K562 (cell line): ENCODE measurements at regions not wholly inside any gene's neighbourhood (a gene's known extent, or its start where the extent isn't known, plus 50 kb on each side); places are given as distances from the start of the nearest gene placed in this dataset.

Experiments used
- CEBPG ChIP-seq, 3 experiments: fragments of 200-800 bp in 1 of 3; sonication (Bioruptor generic) in 1 of 3; sonication (generic) in 1 of 3; formaldehyde crosslinking in 1 of 3; IDR thresholded peaks in 2 of 3; conservative IDR thresholded peaks in 1 of 3; 2 replicates each; pipeline versions ENCODE4 v1.6.1 to v1.8.0; 2016 to 2022; ENCODE audit warnings: missing compliant biosample characterization in 2 of 3, missing genetic modification characterization in 2 of 3, mild to moderate bottlenecking in 1 of 3, missing genetic modification reagents in 1 of 3
- EZH2 ChIP-seq: IDR thresholded peaks from 2 replicates; pipeline ENCODE4 v1.6.1; 2012; ENCODE audit warnings: low read depth, mild to moderate bottlenecking, inconsistent platforms, low read length, borderline replicate concordance
- RAD51 ChIP-seq: fragments of 450-650 bp; IDR thresholded peaks from 2 replicates; pipeline ENCODE4 v1.7.1; 2016; ENCODE audit warnings: low read depth, mild to moderate bottlenecking, borderline replicate concordance
- ZNF146 ChIP-seq: IDR thresholded peaks from one replicate; pipeline ENCODE4 v1.6.1; 2018; ENCODE audit warnings: missing compliant biosample characterization; ENCODE audit not compliant: unreplicated experiment
- TF ChIP-seq, protein P1 (sequence below): fragments of 450-650 bp; IDR thresholded peaks from 2 replicates; pipeline ENCODE4 v1.6.1; 2016; ENCODE audit warnings: missing biosample characterization, missing genetic modification characterization
- TF ChIP-seq, protein P2 (sequence below), 2 experiments: IDR thresholded peaks; 2 replicates each; pipeline ENCODE4 v1.6.1; 2011; ENCODE audit warnings: borderline replicate concordance in 1 of 2, control low read depth in 1 of 2, low read depth in 1 of 2, low read length in 1 of 2, mild to moderate bottlenecking in 1 of 2, mixed read lengths in 1 of 2, moderate library complexity in 1 of 2; ENCODE audit not compliant: insufficient read depth in 1 of 2, insufficient read length in 1 of 2, poor library complexity in 1 of 2, severe bottlenecking in 1 of 2; ENCODE audit errors: extremely low read depth in 1 of 2
- TF ChIP-seq, protein P3 (sequence below): fragments of 250-450 bp; sonication (Bioruptor Pico); IDR thresholded peaks from 2 replicates; pipeline ENCODE4 v1.5.0; 2020; ENCODE audit warnings: mild to moderate bottlenecking, borderline replicate concordance

DNA sequence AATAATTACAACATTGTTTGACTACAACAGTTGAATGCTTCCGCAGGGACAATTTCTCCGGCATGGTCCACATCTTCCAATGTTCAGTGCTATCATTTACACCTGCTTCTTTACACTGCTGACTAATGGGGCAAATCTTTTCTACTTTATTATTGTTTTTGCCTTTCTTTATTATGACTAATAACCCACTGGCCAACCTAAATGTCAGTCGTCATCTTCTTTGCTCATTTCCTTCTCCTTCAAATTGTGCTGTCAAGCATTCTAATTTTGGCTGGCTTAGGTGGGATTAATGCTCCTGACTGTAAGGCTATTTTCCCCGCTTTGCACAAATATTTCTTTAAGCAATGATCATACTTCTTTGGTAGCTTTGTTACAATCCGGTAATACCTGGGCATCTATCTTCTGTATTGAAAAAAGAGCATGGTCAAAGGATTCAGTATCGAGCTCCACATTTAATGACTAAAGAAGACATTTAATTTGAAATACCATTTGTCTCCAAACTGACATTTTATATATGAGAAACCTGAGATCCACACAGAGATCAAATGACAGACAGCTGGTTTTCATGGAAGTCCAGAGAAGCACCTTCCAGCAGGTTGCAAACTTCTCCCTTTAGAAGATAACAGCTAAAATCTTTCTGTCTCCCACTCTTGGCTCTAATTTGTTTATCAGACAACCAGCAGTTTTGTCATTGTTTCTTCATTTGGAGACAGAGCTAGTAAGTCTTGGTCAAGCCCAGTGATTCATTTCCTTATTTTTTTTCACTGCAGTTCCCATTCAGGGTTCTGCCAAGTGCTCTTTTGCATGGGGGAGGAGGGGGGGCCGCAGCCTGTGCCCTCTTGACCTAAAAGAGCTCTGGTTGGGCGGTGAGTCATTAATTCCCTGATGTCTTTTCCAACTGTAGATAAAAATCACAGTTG is 132.9 kb downstream of the SOCS6 start:
- TF ChIP-seq, protein P1, sequence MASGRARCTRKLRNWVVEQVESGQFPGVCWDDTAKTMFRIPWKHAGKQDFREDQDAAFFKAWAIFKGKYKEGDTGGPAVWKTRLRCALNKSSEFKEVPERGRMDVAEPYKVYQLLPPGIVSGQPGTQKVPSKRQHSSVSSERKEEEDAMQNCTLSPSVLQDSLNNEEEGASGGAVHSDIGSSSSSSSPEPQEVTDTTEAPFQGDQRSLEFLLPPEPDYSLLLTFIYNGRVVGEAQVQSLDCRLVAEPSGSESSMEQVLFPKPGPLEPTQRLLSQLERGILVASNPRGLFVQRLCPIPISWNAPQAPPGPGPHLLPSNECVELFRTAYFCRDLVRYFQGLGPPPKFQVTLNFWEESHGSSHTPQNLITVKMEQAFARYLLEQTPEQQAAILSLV (tag) = no peak
- TF ChIP-seq ZNF146 (CRISPR knock-in tag) (no peak), RAD51 (no peak), EZH2 (no peak), CEBPG (CRISPR knock-in tag; IDR thresholded peaks at IDR 0.05) (no peak), CEBPG (tag; conservative IDR thresholded peaks at IDR 0.05 in 1 of 2, IDR thresholded peaks at IDR 0.05 in 1 of 2) (0 out of 4 replicates have a peak, but pooled peaks of 1 of the 2 experiments have one; percentile 8)
- TF ChIP-seq, protein P2, sequence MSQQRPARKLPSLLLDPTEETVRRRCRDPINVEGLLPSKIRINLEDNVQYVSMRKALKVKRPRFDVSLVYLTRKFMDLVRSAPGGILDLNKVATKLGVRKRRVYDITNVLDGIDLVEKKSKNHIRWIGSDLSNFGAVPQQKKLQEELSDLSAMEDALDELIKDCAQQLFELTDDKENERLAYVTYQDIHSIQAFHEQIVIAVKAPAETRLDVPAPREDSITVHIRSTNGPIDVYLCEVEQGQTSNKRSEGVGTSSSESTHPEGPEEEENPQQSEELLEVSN (IDR thresholded peaks at IDR 0.05; ENCODE audit: borderline replicate concordance in 1 of 2, extremely low read depth in 1 of 2, insufficient read depth in 1 of 2, insufficient read length in 1 of 2, low read depth in 1 of 2, low read length in 1 of 2, poor library complexity in 1 of 2, severe bottlenecking in 1 of 2) = no peak
- TF ChIP-seq, protein P3, sequence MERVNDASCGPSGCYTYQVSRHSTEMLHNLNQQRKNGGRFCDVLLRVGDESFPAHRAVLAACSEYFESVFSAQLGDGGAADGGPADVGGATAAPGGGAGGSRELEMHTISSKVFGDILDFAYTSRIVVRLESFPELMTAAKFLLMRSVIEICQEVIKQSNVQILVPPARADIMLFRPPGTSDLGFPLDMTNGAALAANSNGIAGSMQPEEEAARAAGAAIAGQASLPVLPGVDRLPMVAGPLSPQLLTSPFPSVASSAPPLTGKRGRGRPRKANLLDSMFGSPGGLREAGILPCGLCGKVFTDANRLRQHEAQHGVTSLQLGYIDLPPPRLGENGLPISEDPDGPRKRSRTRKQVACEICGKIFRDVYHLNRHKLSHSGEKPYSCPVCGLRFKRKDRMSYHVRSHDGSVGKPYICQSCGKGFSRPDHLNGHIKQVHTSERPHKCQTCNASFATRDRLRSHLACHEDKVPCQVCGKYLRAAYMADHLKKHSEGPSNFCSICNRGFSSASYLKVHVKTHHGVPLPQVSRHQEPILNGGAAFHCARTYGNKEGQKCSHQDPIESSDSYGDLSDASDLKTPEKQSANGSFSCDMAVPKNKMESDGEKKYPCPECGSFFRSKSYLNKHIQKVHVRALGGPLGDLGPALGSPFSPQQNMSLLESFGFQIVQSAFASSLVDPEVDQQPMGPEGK (CRISPR knock-in tag) = no peak
